ENCODE measurements at regions not wholly inside any gene's neighbourhood (a gene's known extent, or its start where the extent isn't known, plus 50 kb on each side); places are given as distances from the start of the nearest gene placed in this dataset.
"Not testable (repeated sequence)": the region's sequence is repeated elsewhere in the genome, so short reads cannot be mapped to it uniquely, and the experiment has no call there.

GRCh38 chr1:104329278-104329677 lies 579.6 kb downstream of the AMY1C start:
- 87% methylated on average over 4 of the region's 4 CpGs for WGBS
- Histone ChIP-seq H3K27ac (ENCODE audit: low read depth in 1 of 2, low read length in 2 of 2) (no peak overlapping the region), H3K27me3 (ENCODE audit: control insufficient read depth in 4 of 4, insufficient read depth in 4 of 4, low read length in 3 of 4) (no peaks in the 10 kb centered on the region), H3K36me3 (ENCODE audit: control insufficient read depth in 4 of 4, insufficient read depth in 3 of 4, low read depth in 1 of 4, low read length in 3 of 4) (no peaks in the 10 kb centered on the region), H3K9me3 (ENCODE audit: control insufficient read depth in 4 of 4, low read length in 3 of 4) (no peaks in the 10 kb centered on the region), H3K9ac (ENCODE audit: low read depth in 1 of 2, low read length in 2 of 2) (no peak overlapping the region), H3K4me1 (ENCODE audit: control insufficient read depth in 4 of 4, insufficient read depth in 4 of 4, low read length in 3 of 4) (no peaks in the 10 kb centered on the region), H3K4me3 (ENCODE audit: low read depth in 1 of 3, low read length in 3 of 3) (no peak overlapping the region)
- DNase-seq (ENCODE audit: low spot score) = no peak
- TF ChIP-seq FOXA2 (IDR thresholded peaks at IDR 0.05) = no peak
- TF ChIP-seq FOXA1 (IDR thresholded peaks at IDR 0.05) = no peak
- no peak for TF ChIP-seq RAD21 (IDR thresholded peaks at IDR 0.05)

- Histone ChIP-seq H3K27ac (ENCODE audit: low read depth in 1 of 2, low read length in 2 of 2) (no peak overlapping the region), H3K27me3 (ENCODE audit: control insufficient read depth in 4 of 4, insufficient read depth in 4 of 4, low read length in 3 of 4) (no peaks in the 10 kb centered on the region), H3K4me1 (ENCODE audit: control insufficient read depth in 4 of 4, insufficient read depth in 4 of 4, low read length in 3 of 4) (no peaks in the 10 kb centered on the region), H3K9me3 (ENCODE audit: control insufficient read depth in 4 of 4, low read length in 3 of 4) (no peaks in the 10 kb centered on the region), H3K4me3 (ENCODE audit: low read depth in 1 of 3, low read length in 3 of 3) (no peak overlapping the region), H3K9ac (ENCODE audit: low read depth in 1 of 2, low read length in 2 of 2) (no peak overlapping the region), H3K36me3 (ENCODE audit: control insufficient read depth in 4 of 4, insufficient read depth in 3 of 4, low read depth in 1 of 4, low read length in 3 of 4) (no peaks in the 10 kb centered on the region)
- DNase-seq (ENCODE audit: low spot score) = no peak
- TF ChIP-seq NR2F2 (IDR thresholded peaks at IDR 0.05) = no peak
- no peak for TF ChIP-seq FOXA2 (IDR thresholded peaks at IDR 0.05)
- no peak for TF ChIP-seq HNF4G (IDR thresholded peaks at IDR 0.05)
- TF ChIP-seq YY1 (IDR thresholded peaks at IDR 0.05) = no peak
- no peak for TF ChIP-seq JUND (IDR thresholded peaks at IDR 0.05)
- TF ChIP-seq ATF3 (IDR thresholded peaks at IDR 0.05) = no peak
- TF ChIP-seq, protein P1, sequence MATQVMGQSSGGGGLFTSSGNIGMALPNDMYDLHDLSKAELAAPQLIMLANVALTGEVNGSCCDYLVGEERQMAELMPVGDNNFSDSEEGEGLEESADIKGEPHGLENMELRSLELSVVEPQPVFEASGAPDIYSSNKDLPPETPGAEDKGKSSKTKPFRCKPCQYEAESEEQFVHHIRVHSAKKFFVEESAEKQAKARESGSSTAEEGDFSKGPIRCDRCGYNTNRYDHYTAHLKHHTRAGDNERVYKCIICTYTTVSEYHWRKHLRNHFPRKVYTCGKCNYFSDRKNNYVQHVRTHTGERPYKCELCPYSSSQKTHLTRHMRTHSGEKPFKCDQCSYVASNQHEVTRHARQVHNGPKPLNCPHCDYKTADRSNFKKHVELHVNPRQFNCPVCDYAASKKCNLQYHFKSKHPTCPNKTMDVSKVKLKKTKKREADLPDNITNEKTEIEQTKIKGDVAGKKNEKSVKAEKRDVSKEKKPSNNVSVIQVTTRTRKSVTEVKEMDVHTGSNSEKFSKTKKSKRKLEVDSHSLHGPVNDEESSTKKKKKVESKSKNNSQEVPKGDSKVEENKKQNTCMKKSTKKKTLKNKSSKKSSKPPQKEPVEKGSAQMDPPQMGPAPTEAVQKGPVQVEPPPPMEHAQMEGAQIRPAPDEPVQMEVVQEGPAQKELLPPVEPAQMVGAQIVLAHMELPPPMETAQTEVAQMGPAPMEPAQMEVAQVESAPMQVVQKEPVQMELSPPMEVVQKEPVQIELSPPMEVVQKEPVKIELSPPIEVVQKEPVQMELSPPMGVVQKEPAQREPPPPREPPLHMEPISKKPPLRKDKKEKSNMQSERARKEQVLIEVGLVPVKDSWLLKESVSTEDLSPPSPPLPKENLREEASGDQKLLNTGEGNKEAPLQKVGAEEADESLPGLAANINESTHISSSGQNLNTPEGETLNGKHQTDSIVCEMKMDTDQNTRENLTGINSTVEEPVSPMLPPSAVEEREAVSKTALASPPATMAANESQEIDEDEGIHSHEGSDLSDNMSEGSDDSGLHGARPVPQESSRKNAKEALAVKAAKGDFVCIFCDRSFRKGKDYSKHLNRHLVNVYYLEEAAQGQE (IDR thresholded peaks at IDR 0.05) = no peak
- TF ChIP-seq MAX (IDR thresholded peaks at IDR 0.05) = no peak
- TF ChIP-seq SP1 (IDR thresholded peaks at IDR 0.05) = no peak
- TF ChIP-seq RAD21 (IDR thresholded peaks at IDR 0.05) = no peak
- no peak for TF ChIP-seq RXRA (IDR thresholded peaks at IDR 0.05)
- TF ChIP-seq TAF1 (conservative IDR thresholded peaks at IDR 0.05) = no peak
- TF ChIP-seq, protein P2, sequence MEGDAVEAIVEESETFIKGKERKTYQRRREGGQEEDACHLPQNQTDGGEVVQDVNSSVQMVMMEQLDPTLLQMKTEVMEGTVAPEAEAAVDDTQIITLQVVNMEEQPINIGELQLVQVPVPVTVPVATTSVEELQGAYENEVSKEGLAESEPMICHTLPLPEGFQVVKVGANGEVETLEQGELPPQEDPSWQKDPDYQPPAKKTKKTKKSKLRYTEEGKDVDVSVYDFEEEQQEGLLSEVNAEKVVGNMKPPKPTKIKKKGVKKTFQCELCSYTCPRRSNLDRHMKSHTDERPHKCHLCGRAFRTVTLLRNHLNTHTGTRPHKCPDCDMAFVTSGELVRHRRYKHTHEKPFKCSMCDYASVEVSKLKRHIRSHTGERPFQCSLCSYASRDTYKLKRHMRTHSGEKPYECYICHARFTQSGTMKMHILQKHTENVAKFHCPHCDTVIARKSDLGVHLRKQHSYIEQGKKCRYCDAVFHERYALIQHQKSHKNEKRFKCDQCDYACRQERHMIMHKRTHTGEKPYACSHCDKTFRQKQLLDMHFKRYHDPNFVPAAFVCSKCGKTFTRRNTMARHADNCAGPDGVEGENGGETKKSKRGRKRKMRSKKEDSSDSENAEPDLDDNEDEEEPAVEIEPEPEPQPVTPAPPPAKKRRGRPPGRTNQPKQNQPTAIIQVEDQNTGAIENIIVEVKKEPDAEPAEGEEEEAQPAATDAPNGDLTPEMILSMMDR (IDR thresholded peaks at IDR 0.05; ENCODE audit: low read depth, low read length, missing input control) = no peak
- TF ChIP-seq FOXA1 (IDR thresholded peaks at IDR 0.05) = no peak
- WGBS = 77% methylated on average over 3 of the region's 3 CpGs
Measured at GRCh38 chr1:104331763-104332162, 582.1 kb downstream of the AMY1C start.

DNA sequence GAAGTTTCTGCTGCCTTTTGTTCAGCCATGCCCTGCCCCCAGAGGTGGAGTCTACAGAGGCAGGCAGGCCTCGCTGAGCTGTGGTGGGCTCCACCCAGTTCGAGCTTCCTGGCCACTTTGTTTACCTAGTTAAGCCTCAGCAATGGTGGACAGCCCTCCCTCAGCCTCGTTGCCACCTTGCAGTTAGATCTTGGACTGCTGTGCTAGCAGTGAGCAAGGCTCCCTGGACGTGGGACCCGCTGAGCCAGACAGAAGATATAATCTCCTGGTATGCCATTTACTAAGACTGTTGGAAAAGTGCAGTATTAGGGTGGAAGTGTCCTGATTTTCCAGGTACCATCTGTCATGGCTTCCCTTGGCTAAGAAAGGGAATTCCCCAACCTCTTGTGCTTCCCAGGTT lies 588.2 kb downstream of the AMY1C start:
- not testable (repeated sequence) for H3K4me3 ChIP-seq (ENCODE audit: low read depth in 1 of 3, low read length in 3 of 3); DNase-seq (ENCODE audit: low spot score); H3K36me3 ChIP-seq (ENCODE audit: control insufficient read depth in 4 of 4, insufficient read depth in 3 of 4, low read depth in 1 of 4, low read length in 3 of 4); H3K9ac ChIP-seq (ENCODE audit: low read depth in 1 of 2, low read length in 2 of 2); H3K4me1 ChIP-seq (ENCODE audit: control insufficient read depth in 4 of 4, insufficient read depth in 4 of 4, low read length in 3 of 4); H3K27ac ChIP-seq (ENCODE audit: low read depth in 1 of 2, low read length in 2 of 2); H3K9me3 ChIP-seq (ENCODE audit: control insufficient read depth in 4 of 4, low read length in 3 of 4); H3K27me3 ChIP-seq (ENCODE audit: control insufficient read depth in 4 of 4, insufficient read depth in 4 of 4, low read length in 3 of 4)
- WGBS = 54% methylated on average over 5 of the region's 5 CpGs

Measured in liver (tissue), 8 donors.